Stomach (tissue), 4 donors: ENCODE measurements at regions not wholly inside any gene's neighbourhood (a gene's known extent, or its start where the extent isn't known, plus 50 kb on each side); places are given as distances from the start of the nearest gene placed in this dataset.

ENCODE experiments used
- POLR2AphosphoS5 ChIP-seq, 3 donors: sonication (generic); formaldehyde crosslinking; IDR thresholded peaks; one replicate each; pipeline ENCODE4 v1.6.1; 2016; ENCODE audit warnings: antibody characterized with exemption in 3 of 3
- TF ChIP-seq, protein P1 (sequence below), 7 experiments: fragments of 450-650 bp in 4 of 7; fragments of 200-600 bp in 3 of 7; sonication (generic) in 3 of 7; IDR thresholded peaks; one replicate each; pipeline ENCODE4 v1.5.1; 2016 to 2019; ENCODE audit warnings: antibody characterized with exemption in 7 of 7, control low read depth in 2 of 7, mild to moderate bottlenecking in 1 of 7

GRCh38 chr6:1065986-1066385, 245.9 kb upstream of the FOXQ1 start:
- TF ChIP-seq, protein P1, sequence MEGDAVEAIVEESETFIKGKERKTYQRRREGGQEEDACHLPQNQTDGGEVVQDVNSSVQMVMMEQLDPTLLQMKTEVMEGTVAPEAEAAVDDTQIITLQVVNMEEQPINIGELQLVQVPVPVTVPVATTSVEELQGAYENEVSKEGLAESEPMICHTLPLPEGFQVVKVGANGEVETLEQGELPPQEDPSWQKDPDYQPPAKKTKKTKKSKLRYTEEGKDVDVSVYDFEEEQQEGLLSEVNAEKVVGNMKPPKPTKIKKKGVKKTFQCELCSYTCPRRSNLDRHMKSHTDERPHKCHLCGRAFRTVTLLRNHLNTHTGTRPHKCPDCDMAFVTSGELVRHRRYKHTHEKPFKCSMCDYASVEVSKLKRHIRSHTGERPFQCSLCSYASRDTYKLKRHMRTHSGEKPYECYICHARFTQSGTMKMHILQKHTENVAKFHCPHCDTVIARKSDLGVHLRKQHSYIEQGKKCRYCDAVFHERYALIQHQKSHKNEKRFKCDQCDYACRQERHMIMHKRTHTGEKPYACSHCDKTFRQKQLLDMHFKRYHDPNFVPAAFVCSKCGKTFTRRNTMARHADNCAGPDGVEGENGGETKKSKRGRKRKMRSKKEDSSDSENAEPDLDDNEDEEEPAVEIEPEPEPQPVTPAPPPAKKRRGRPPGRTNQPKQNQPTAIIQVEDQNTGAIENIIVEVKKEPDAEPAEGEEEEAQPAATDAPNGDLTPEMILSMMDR (IDR thresholded peaks at IDR 0.05): no peak
- no peak for TF ChIP-seq POLR2AphosphoS5 (IDR thresholded peaks at IDR 0.05)
